HCT116 (cell line): ENCODE measurements at regions not wholly inside any gene's neighbourhood (a gene's known extent, or its start where the extent isn't known, plus 50 kb on each side); places are given as distances from the start of the nearest gene placed in this dataset.
A peak's percentile ranks its signal among the peaks of the same experiment; 100 is the strongest.
"Not testable (repeated sequence)": the region's sequence is repeated elsewhere in the genome, so short reads cannot be mapped to it uniquely, and the experiment has no call there.

Experiments used
- ATAC-seq: fragments of 200-7000 bp; cut with Tn5 transposase; 2 replicates; pipeline ENCODE4 v1.9.1; 2020; ENCODE audit warnings: mild to moderate bottlenecking, moderate library complexity
- BruUV-seq: library from RNA; stranded (reverse); fragments of 400-500 nt; replicated peaks from 2 replicates; lab custom pipeline; 2021; lab: Mats Ljungman, UMichigan
- CTCF ChIA-PET: fragments of 300-600 bp; sonication (Branson Sonifier 250); formaldehyde crosslinking; loops from one replicate; lab custom pipeline; 2021; ENCODE audit warnings: antibody characterized with exemption; lab: Charles Lee
- POLR2A ChIA-PET: fragments of 300-600, 350-600 bp; sonication (Branson Sonifier 250); formaldehyde crosslinking; loops from one replicate; lab custom pipeline; 2021; ENCODE audit warnings: antibody characterized with exemption; lab: Charles Lee
- RAD21 ChIA-PET, 2 experiments: fragments of 300-600 bp; sonication (Branson Sonifier 250); formaldehyde crosslinking; loops; one replicate each; lab custom pipeline; 2023; ENCODE audit warnings: low total read pairs in 2 of 2; ENCODE audit not compliant: uncharacterized antibody in 2 of 2, unreplicated experiment in 2 of 2, low non-redundant PET in 1 of 2; lab: Charles Lee
- DNase-seq: peaks from one replicate; pipeline ENCODE4 v3.0.0-alpha.2; 2010; ENCODE audit warnings: low read depth, low spot score
- H2AFZ ChIP-seq: fragments of 200-600 bp; shearing (Covaris generic), sonication (generic); 2 replicates; pipeline ENCODE4 v1.6.1; 2017; ENCODE audit warnings: low read depth, mixed run types, mixed read lengths, antibody characterized with exemption, low read length; ENCODE audit not compliant: poor library complexity, severe bottlenecking
- H3K27ac ChIP-seq: 2 replicates; pipeline ENCODE4 v1.5.1; 2012; ENCODE audit warnings: low read depth, low read length
- H3K27me3 ChIP-seq: fragments of 200-600 bp; sonication (generic); 2 replicates; pipeline ENCODE4 v1.6.1; 2016; ENCODE audit warnings: mixed run types, low read length, mixed read lengths; ENCODE audit not compliant: insufficient read depth
- H3K36me3 ChIP-seq, 2 experiments: fragments of 200-500 bp in 1 of 2; fragments of 200-600 bp in 1 of 2; sonication (Bioruptor generic) in 1 of 2; sonication (generic) in 1 of 2; 2 replicates each; pipeline versions ENCODE4 v1.5.1 to v1.6.1; 2014 to 2016; ENCODE audit warnings: low read length in 2 of 2, inconsistent platforms in 1 of 2, mixed read lengths in 1 of 2, mixed run types in 1 of 2; ENCODE audit not compliant: insufficient read depth in 2 of 2, control insufficient read depth in 1 of 2
- H3K4me1 ChIP-seq, 2 experiments: fragments of 200-600 bp in 1 of 2; sonication (generic) in 1 of 2; 2 replicates each; pipeline versions ENCODE4 v1.5.1 to v1.6.1; 2012 to 2017; ENCODE audit warnings: low read length in 2 of 2, inconsistent platforms in 1 of 2, mild to moderate bottlenecking in 1 of 2, mixed read lengths in 1 of 2, mixed run types in 1 of 2, moderate library complexity in 1 of 2; ENCODE audit not compliant: insufficient read depth in 2 of 2, control insufficient read depth in 1 of 2
- H3K4me2 ChIP-seq: fragments of 200-600 bp; sonication (generic); 2 replicates; pipeline ENCODE4 v1.6.1; 2017; ENCODE audit warnings: mixed run types, low read length, mixed read lengths
- H3K4me3 ChIP-seq, 2 experiments: fragments of 200-600 bp in 1 of 2; sonication (generic) in 1 of 2; replicated peaks in 1 of 2; 2 replicates each; pipeline ENCODE4 v1.5.1; 2011 to 2016; ENCODE audit warnings: low read length in 2 of 2, control low read depth in 1 of 2, low read depth in 1 of 2, mild to moderate bottlenecking in 1 of 2, mixed read lengths in 1 of 2, mixed run types in 1 of 2
- H3K79me2 ChIP-seq: fragments of 200-600 bp; sonication (generic); 2 replicates; pipeline ENCODE4 v1.6.1; 2017; ENCODE audit warnings: mild to moderate bottlenecking, mixed run types, low read length, moderate library complexity, mixed read lengths; ENCODE audit not compliant: insufficient read depth
- H3K9ac ChIP-seq: fragments of 200-600 bp; sonication (generic); 2 replicates; pipeline ENCODE4 v1.6.1; 2016; ENCODE audit warnings: low read length, mixed read lengths
- H3K9me2 ChIP-seq: fragments of 200-600 bp; sonication (generic), shearing (Covaris generic); 2 replicates; pipeline ENCODE4 v1.6.1; 2017; ENCODE audit warnings: mixed run types, mild to moderate bottlenecking, moderate library complexity; ENCODE audit not compliant: insufficient read depth
- H3K9me3 ChIP-seq, 2 experiments: fragments of 200-500 bp in 1 of 2; fragments of 200-600 bp in 1 of 2; sonication (Bioruptor generic) in 1 of 2; sonication (generic) in 1 of 2; 2 replicates each; pipeline ENCODE4 v1.6.1; 2014 to 2017; ENCODE audit warnings: low read length in 2 of 2, mixed read lengths in 2 of 2, inconsistent platforms in 1 of 2, low read depth in 1 of 2, mild to moderate bottlenecking in 1 of 2, mixed run types in 1 of 2, moderate library complexity in 1 of 2; ENCODE audit not compliant: control insufficient read depth in 1 of 2, insufficient read depth in 1 of 2
- H4K20me1 ChIP-seq: fragments of 200-600 bp; sonication (generic), shearing (Covaris generic); 2 replicates; pipeline ENCODE4 v1.6.1; 2017; ENCODE audit warnings: mixed run types, mild to moderate bottlenecking, moderate library complexity; ENCODE audit not compliant: insufficient read depth
- ATF3 ChIP-seq: IDR thresholded peaks from 2 replicates; pipeline ENCODE4 v1.6.1; 2012
- CBX3 ChIP-seq: IDR thresholded peaks from 2 replicates; pipeline ENCODE4 v1.6.1; 2012; ENCODE audit warnings: low read depth
- CTCF ChIP-seq, 3 experiments: fragments of 200-600 bp in 1 of 3; sonication (generic) in 1 of 3; IDR thresholded peaks in 2 of 3; conservative IDR thresholded peaks in 1 of 3; 2 replicates each; pipeline ENCODE4 v1.5.1; 2012 to 2017; ENCODE audit warnings: low read depth in 2 of 3, low read length in 2 of 3, antibody characterized with exemption in 1 of 3, borderline replicate concordance in 1 of 3, control low read depth in 1 of 3, mild to moderate bottlenecking in 1 of 3, mixed read lengths in 1 of 3, mixed run types in 1 of 3, moderate library complexity in 1 of 3; ENCODE audit not compliant: insufficient read depth in 1 of 3
- EZH2 ChIP-seq: fragments of 200-600 bp; sonication (generic); IDR thresholded peaks from 2 replicates; pipeline ENCODE4 v1.6.1; 2017; ENCODE audit warnings: antibody characterized with exemption, mixed run types
- FOSL1 ChIP-seq: IDR thresholded peaks from 2 replicates; pipeline ENCODE4 v1.6.1; 2012; ENCODE audit warnings: low read depth
- JUND ChIP-seq: IDR thresholded peaks from 2 replicates; pipeline ENCODE4 v1.6.1; 2012
- POLR2AphosphoS5 ChIP-seq: IDR thresholded peaks from 2 replicates; pipeline ENCODE4 v1.6.1; 2011; ENCODE audit warnings: mild to moderate bottlenecking, low read depth, low read length, moderate library complexity
- SIN3A ChIP-seq: IDR thresholded peaks from 2 replicates; pipeline ENCODE4 v1.6.1; 2012; ENCODE audit warnings: low read depth
- SP1 ChIP-seq: IDR thresholded peaks from 2 replicates; pipeline ENCODE4 v1.6.1; 2012; ENCODE audit warnings: low read depth
- SRF ChIP-seq: IDR thresholded peaks from 2 replicates; pipeline ENCODE4 v1.6.1; 2012; ENCODE audit warnings: low read depth
- intact Hi-C: fragments of 100-400 bp; cut with micrococcal nuclease; formaldehyde crosslinking; loops from 2 replicates; pipeline ENCODE4 v1.10.0; 2022

DNA sequence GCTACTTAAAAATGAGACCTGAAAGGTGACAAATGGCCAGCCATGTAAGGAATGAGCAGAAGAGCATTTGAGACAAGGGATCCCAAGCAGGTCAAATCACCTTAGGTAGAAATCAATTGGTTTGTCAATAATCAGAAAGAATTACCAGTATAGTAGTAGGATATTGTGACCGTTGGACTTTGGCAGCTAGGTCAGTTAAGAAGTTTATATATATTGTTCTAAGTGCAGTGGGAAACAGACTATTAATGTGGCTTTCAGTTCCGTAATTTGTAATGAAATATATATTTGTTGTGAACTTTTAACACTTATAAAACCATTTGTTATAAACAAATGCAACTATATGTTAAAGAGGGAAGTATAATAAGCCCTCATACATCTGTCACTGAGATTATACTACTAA is 807.9 kb upstream of the SPRY2 start:
- DNase-seq, result no peak
- Histone ChIP-seq H3K4me3 (no peak overlapping the region), H3K4me1 (no peaks in the 10 kb centered on the region), H2AFZ (no peak overlapping the region), H3K27ac (no peak overlapping the region), H3K9me3 (no peaks in the 10 kb centered on the region), H3K36me3 (no peaks in the 10 kb centered on the region), H3K4me2 (no peak overlapping the region), H4K20me1 (no peaks in the 10 kb centered on the region), H3K27me3 (no peaks in the 10 kb centered on the region), H3K9ac (no peak overlapping the region), H3K9me2 (no peaks in the 10 kb centered on the region), H3K79me2 (no peaks in the 10 kb centered on the region)
- no peak for ATAC-seq
- POLR2A ChIA-PET, result no interaction called here
- TF ChIP-seq JUND (no peak), FOSL1 (no peak)
- BruUV-seq, result no TSS peak
- RAD21 ChIA-PET, result no interaction called here
- CTCF ChIA-PET, result no interaction called here
- intact Hi-C loops, result no loop called here

DNA sequence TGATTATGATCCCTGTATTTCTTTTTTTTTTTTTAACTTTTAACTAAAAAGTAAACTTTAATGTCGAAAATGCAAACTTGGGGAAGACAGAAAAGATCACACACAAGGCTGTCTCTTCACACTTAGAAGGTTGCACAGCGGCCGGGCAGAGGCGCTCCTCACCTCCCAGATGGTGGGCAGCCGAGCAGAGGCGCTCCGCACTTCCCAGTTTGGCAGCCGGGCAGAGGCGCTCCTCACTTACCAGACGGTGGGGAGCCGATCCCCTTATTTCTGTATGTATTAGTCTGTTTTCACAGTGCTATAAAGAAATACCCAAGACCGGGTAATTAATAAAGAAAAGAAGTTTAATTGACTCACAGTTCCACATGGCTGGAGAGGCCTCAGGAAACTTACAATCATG is 805.6 kb upstream of the SPRY2 start:
- RAD21 ChIA-PET, H3K79me2 ChIP-seq, ATAC-seq, H3K4me3 ChIP-seq, CTCF ChIA-PET, H3K9ac ChIP-seq, H3K36me3 ChIP-seq, H3K27ac ChIP-seq, H3K9me2 ChIP-seq, POLR2A ChIA-PET, BruUV-seq, H2AFZ ChIP-seq, intact Hi-C loops, H3K9me3 ChIP-seq, H4K20me1 ChIP-seq, H3K4me2 ChIP-seq, H3K27me3 ChIP-seq, H3K4me1 ChIP-seq, DNase-seq: not testable (repeated sequence)

DNA sequence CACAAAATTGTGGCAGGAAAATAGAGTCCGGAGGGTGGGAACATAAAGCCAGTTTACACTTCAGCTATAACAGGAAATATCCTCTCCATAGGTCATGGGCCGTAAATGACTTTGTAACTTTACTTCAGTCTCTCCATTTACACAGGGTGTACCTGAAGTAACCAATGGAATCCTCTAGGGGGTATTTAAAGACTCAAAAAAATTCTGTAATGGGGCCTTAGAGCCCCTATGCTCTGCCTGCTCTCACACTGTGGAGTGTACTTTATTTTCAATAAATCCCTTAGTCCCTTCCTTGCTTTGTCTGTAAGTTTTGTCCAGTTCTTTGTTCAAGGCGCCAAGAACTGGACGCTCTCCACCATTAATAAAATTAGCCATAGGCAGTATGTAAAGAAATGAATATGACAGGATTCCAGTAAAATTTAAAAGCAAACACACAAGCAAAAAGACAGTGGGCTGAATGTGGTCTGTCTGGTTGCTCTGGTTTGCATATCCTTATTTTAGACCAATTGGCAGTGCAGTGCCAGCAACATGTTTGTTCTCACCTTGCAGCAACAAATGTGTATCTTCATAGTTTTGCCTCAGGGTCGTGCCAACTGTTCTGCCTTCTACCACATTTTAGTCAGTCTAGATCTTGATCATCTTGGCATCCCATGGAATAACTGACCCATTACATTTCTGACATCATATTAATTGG is 801.5 kb upstream of the SPRY2 start:
- H3K9me2 ChIP-seq, result no peaks in the 10 kb centered on the region
- DNase-seq (no peak), ATAC-seq (no peak)
- no peak for TF ChIP-seq EZH2
- TF ChIP-seq SP1, result no peak
- TF ChIP-seq SIN3A, result no peak
- TF ChIP-seq SRF, result no peak
- no peak for TF ChIP-seq ATF3
- no peak for TF ChIP-seq POLR2AphosphoS5
- no peak for TF ChIP-seq CBX3
- TF ChIP-seq CTCF (IDR thresholded peaks at IDR 0.05 in 2 of 3, conservative IDR thresholded peaks at IDR 0.05 in 1 of 3; ENCODE audit: borderline replicate concordance in 1 of 3, insufficient read depth in 1 of 3, low read depth in 2 of 3, low read length in 2 of 3), result 0 out of 6 replicates have a peak, but pooled peaks of 1 of the 3 experiments have one; percentile 7
- H3K4me3 ChIP-seq, result no peak overlapping the region
- POLR2A ChIA-PET, result no interaction called here
- H2AFZ ChIP-seq, result no peak overlapping the region
- no TSS peak for BruUV-seq
- H3K4me1 ChIP-seq, result no peaks in the 10 kb centered on the region
- intact Hi-C loops, result no loop called here
- H4K20me1 ChIP-seq, result no peaks in the 10 kb centered on the region
- H3K79me2 ChIP-seq, result no peaks in the 10 kb centered on the region
- H3K36me3 ChIP-seq, result no peaks in the 10 kb centered on the region
- H3K27me3 ChIP-seq, result no peaks in the 10 kb centered on the region
- no peaks in the 10 kb centered on the region; a peak in 1 of 4 replicates for H3K9me3 ChIP-seq
- no peak overlapping the region for H3K27ac ChIP-seq
- no peak overlapping the region for H3K9ac ChIP-seq
- H3K4me2 ChIP-seq, result no peak overlapping the region
- RAD21 ChIA-PET, result no interaction called here
- CTCF ChIA-PET, result no interaction called here
